Peyer's patch (tissue), 4 donors: ENCODE measurements at regions not wholly inside any gene's neighbourhood (a gene's known extent, or its start where the extent isn't known, plus 50 kb on each side); places are given as distances from the start of the nearest gene placed in this dataset.

Experiments
- DNase-seq, 3 donors: peaks; one replicate each; pipeline ENCODE4 v3.0.0-alpha.2; 2017 to 2019
- H3K27ac ChIP-seq, 4 donors: fragments of 200-600 bp; sonication (generic); one replicate each; pipeline ENCODE4 v1.5.1; 2016 to 2019
- H3K27me3 ChIP-seq, 2 donors: fragments of 200-600 bp; sonication (generic); one replicate each; pipeline ENCODE4 v1.5.1; 2019
- H3K36me3 ChIP-seq, 3 donors: fragments of 200-600 bp; sonication (generic); one replicate each; pipeline ENCODE4 v1.5.1; 2016 to 2019
- H3K4me1 ChIP-seq, 4 donors: fragments of 200-600 bp; sonication (generic); one replicate each; pipeline ENCODE4 v1.5.1; 2016 to 2019
- H3K4me3 ChIP-seq, 4 donors: fragments of 200-600 bp; sonication (generic); 1 replicate in 3 of 4; 2 replicates in 1 of 4; pipeline ENCODE4 v1.5.1; 2016 to 2019; ENCODE audit warnings: mild to moderate bottlenecking in 1 of 4
- H3K9me3 ChIP-seq, 4 donors: fragments of 200-600 bp; sonication (generic); one replicate each; pipeline ENCODE4 v1.5.1; 2016 to 2019; ENCODE audit warnings: mild to moderate bottlenecking in 1 of 4
- POLR2A ChIP-seq, 2 donors: fragments of 450-650 bp; IDR thresholded peaks; one replicate each; pipeline ENCODE4 v1.5.1; 2017; ENCODE audit warnings: antibody characterized with exemption in 2 of 2, mild to moderate bottlenecking in 2 of 2, moderate library complexity in 2 of 2
- TF ChIP-seq, protein P1 (sequence below), 6 experiments: fragments of 450-650 bp in 4 of 6; fragments of 200-600 bp in 2 of 6; sonication (generic) in 1 of 6; IDR thresholded peaks; one replicate each; pipeline ENCODE4 v1.5.1; 2017 to 2019; ENCODE audit warnings: antibody characterized with exemption in 6 of 6, mild to moderate bottlenecking in 3 of 6, moderate library complexity in 1 of 6

DNA sequence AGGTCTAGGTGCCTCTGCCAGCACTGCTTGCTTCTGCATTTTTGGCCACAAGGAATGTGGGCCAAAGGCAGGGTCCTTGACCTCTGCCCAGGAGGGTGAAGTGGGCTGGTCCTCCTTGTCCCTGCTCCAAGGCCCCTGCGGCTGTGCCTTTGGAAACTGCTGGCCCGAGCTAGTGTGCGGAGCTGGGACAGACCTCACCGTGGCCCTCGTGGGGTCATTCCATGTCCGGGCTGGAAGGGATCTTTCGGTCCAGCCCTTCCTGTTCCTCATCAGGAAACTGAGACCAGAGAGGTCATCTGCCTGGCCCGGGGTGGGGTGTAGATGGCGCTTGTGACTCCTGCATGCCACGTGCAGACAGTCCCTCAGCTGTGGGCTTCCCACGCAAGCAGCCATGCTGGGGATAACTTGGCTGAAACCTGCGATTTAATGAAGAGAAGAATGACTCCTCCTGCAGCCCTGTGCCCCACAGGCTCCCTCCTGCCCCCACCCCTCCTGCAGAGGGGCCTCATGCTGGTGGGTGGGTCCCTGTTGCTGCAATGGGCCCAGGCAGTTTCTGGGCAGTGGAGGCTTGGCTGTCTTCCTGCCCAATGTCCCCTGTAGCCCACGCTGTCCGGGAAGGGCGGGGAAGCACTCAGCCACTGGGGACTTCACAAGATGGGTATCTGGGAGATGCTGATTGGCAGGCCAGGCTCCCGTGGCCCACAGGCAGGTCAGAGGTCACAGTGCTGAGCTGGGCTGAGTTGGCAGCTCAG is 245.2 kb downstream of the SEC14L1 start:
- no peak for TF ChIP-seq POLR2A (IDR thresholded peaks at IDR 0.05)
- TF ChIP-seq, protein P1, sequence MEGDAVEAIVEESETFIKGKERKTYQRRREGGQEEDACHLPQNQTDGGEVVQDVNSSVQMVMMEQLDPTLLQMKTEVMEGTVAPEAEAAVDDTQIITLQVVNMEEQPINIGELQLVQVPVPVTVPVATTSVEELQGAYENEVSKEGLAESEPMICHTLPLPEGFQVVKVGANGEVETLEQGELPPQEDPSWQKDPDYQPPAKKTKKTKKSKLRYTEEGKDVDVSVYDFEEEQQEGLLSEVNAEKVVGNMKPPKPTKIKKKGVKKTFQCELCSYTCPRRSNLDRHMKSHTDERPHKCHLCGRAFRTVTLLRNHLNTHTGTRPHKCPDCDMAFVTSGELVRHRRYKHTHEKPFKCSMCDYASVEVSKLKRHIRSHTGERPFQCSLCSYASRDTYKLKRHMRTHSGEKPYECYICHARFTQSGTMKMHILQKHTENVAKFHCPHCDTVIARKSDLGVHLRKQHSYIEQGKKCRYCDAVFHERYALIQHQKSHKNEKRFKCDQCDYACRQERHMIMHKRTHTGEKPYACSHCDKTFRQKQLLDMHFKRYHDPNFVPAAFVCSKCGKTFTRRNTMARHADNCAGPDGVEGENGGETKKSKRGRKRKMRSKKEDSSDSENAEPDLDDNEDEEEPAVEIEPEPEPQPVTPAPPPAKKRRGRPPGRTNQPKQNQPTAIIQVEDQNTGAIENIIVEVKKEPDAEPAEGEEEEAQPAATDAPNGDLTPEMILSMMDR (IDR thresholded peaks at IDR 0.05): no peak
- no peak for DNase-seq
- peak overlapping the region; percentile 6 to 83 (median 48) for H3K27ac ChIP-seq
- H3K36me3 ChIP-seq: no peaks in the 10 kb centered on the region
- peaks cover 11 to 91% (median 61%) of the 10 kb centered on the region in 4 donors for H3K4me1 ChIP-seq
- H3K9me3 ChIP-seq: no peaks in the 10 kb centered on the region
- no peaks in the 10 kb centered on the region for H3K27me3 ChIP-seq
- H3K4me3 ChIP-seq: no peak overlapping the region

- TF ChIP-seq POLR2A (IDR thresholded peaks at IDR 0.05): no peak
- TF ChIP-seq, protein P1 (IDR thresholded peaks at IDR 0.05): no peak
- H3K36me3 ChIP-seq: no peaks in the 10 kb centered on the region
- no peaks in the 10 kb centered on the region for H3K9me3 ChIP-seq
- H3K4me3 ChIP-seq: no peak overlapping the region
- no peaks in the 10 kb centered on the region for H3K27me3 ChIP-seq
- H3K4me1 ChIP-seq: peaks cover 18 to 91% (median 58%) of the 10 kb centered on the region in 4 donors
- peak overlapping the region; percentile 6 to 83 (median 48) for H3K27ac ChIP-seq
- no peak for DNase-seq
Observed at GRCh38 chr17:77386502-77387192, 245.9 kb downstream of the SEC14L1 start.

GRCh38 chr17:77387891-77388290 is 247.1 kb downstream of the SEC14L1 start:
- peaks cover 24 to 91% (median 56%) of the 10 kb centered on the region in 4 donors for H3K4me1 ChIP-seq
- TF ChIP-seq, protein P1 (IDR thresholded peaks at IDR 0.05): no peak
- TF ChIP-seq POLR2A (IDR thresholded peaks at IDR 0.05): no peak
- H3K27me3 ChIP-seq: no peaks in the 10 kb centered on the region
- no peak for DNase-seq
- no peak overlapping the region for H3K4me3 ChIP-seq
- no peaks in the 10 kb centered on the region for H3K36me3 ChIP-seq
- no peaks in the 10 kb centered on the region for H3K9me3 ChIP-seq
- peak overlapping the region in 3 of 4 donors; percentile 46 to 83 (median 77) for H3K27ac ChIP-seq

DNA sequence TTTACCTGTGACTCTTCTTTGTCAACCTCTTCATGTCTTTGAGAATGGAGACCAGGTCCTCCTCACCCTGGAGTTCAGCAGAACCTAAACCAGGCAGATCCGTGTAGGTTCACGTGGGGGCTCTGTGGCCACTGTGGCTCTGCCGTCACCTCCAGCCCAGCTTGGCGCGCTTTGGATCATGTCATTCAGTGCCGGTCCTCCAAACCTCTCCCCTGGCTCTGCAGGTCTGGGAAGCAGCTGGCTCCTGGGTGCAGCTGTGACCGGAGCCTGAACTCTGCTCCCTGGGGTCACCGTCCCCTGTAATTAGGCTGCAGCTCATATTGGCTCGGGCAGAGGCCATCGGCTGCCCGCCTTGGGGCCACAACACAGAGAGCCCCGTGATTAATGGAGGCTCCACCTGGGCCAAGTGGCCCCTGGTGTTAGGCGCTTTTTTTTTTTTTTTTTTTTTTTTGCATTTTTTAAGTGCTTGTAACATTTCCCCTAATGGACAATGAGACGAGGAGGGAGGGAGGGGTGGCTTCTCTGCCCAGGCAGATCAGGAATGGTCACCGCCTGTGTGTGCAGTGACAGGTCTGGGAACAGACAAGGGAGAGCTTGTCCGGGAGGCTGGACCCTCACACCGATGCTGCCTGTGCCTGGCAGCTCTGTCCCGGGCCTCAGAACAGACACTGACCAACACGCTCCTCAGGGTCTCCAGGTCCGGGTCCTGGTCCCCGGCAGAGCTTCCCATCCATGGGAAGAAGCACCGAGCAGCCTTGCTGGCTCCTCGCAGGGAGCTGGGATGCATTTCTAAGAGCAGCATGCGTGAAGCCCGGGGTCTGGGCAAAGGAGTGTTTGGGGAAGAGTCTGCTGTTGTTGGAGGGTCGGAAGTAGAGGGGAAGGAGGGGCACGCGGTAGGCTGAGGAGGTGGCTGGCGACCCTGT is 247.9 kb downstream of the SEC14L1 start:
- Histone ChIP-seq H3K36me3 (no peaks in the 10 kb centered on the region), H3K9me3 (no peaks in the 10 kb centered on the region), H3K4me1 (peaks cover 24 to 91% (median 53%) of the 10 kb centered on the region in 4 donors), H3K27me3 (no peaks in the 10 kb centered on the region), H3K27ac (peak overlapping the region; percentile 52 to 83 (median 79)), H3K4me3 (peak overlapping the region in 3 of 4 donors; percentile 24 to 37 (median 34))
- DNase-seq: no peak
- no peak for TF ChIP-seq POLR2A (IDR thresholded peaks at IDR 0.05)
- TF ChIP-seq, protein P1 (IDR thresholded peaks at IDR 0.05): no peak

DNA sequence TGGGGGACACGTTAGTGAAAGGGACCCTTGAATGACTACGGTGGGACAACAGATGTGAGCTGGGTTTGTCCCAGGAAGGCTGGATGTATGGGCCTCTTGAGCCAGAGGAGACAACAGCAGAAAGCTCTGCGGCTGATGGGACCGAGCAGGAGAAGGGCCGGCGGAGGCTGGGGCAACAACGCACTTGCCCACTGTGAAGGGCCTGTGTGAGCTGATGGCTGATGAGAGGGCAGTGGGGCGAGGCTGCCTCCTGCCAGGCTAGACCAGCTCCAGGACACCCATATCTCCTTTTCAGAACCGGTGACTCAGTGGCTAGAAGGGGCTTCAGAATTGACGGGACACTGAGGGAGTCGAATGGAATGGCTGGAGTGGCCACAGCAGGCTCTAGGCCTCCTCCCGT is 250.1 kb downstream of the SEC14L1 start:
- H3K4me1 ChIP-seq: peaks cover 29 to 88% (median 46%) of the 10 kb centered on the region in 4 donors
- H3K27ac ChIP-seq: peak overlapping the region; percentile 68 to 89 (median 75)
- peak overlapping the region in 1 of 4 donors; percentile 8 for H3K4me3 ChIP-seq
- no peak for DNase-seq
- H3K9me3 ChIP-seq: no peaks in the 10 kb centered on the region
- no peaks in the 10 kb centered on the region for H3K27me3 ChIP-seq
- TF ChIP-seq, protein P1 (IDR thresholded peaks at IDR 0.05): no peak
- TF ChIP-seq POLR2A (IDR thresholded peaks at IDR 0.05): no peak
- H3K36me3 ChIP-seq: no peaks in the 10 kb centered on the region
